C4-2B (cell line): ENCODE measurements at regions not wholly inside any gene's neighbourhood (a gene's known extent, or its start where the extent isn't known, plus 50 kb on each side); places are given as distances from the start of the nearest gene placed in this dataset.

Source experiments
- ZFX ChIP-seq: fragments of 450-650 bp; IDR thresholded peaks from 2 replicates; pipeline ENCODE4 v1.6.1; 2017
- TF ChIP-seq, protein P1 (sequence below): fragments of 450-650 bp; conservative IDR thresholded peaks from 2 replicates; pipeline ENCODE4 v1.5.1; 2017; ENCODE audit warnings: mild to moderate bottlenecking

DNA sequence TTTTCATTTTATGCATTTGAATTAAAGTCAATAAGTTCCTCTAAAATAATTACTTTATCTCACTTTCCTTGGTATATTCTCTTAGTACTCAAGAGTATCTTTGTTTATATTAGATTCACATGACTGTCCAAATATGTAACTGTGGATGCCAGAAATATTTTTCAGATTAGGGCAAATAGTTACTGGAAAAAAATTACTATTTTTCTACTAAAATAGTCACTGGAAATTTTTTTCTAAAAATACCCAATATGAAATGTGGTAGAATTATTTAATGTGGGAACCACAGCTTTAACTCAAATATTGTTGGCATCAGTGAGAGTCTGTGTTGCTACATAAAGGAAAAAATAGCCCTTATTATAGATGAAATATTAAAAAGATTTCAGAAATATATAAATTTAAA, 70.4 kb upstream of the NMU start:
- TF ChIP-seq, protein P1, sequence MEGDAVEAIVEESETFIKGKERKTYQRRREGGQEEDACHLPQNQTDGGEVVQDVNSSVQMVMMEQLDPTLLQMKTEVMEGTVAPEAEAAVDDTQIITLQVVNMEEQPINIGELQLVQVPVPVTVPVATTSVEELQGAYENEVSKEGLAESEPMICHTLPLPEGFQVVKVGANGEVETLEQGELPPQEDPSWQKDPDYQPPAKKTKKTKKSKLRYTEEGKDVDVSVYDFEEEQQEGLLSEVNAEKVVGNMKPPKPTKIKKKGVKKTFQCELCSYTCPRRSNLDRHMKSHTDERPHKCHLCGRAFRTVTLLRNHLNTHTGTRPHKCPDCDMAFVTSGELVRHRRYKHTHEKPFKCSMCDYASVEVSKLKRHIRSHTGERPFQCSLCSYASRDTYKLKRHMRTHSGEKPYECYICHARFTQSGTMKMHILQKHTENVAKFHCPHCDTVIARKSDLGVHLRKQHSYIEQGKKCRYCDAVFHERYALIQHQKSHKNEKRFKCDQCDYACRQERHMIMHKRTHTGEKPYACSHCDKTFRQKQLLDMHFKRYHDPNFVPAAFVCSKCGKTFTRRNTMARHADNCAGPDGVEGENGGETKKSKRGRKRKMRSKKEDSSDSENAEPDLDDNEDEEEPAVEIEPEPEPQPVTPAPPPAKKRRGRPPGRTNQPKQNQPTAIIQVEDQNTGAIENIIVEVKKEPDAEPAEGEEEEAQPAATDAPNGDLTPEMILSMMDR, result no peak
- TF ChIP-seq ZFX, result no peak
